ENCODE measurements at regions not wholly inside any gene's neighbourhood (a gene's known extent, or its start where the extent isn't known, plus 50 kb on each side); places are given as distances from the start of the nearest gene placed in this dataset.

- TF ChIP-seq YY1 (IDR thresholded peaks at IDR 0.05; ENCODE audit: insufficient read depth, insufficient read length) (no peak), ZNF274 (IDR thresholded peaks at IDR 0.05; ENCODE audit: low read depth, low read length) (no peak), SUZ12 (IDR thresholded peaks at IDR 0.05; ENCODE audit: extremely low read depth, insufficient read depth, insufficient read length) (no peak)
- no peak overlapping the region for H3K4me3 ChIP-seq (ENCODE audit: insufficient read length, low read depth)
- no peak for DNase-seq (ENCODE audit: low read depth, low spot score)
- H3K27me3 ChIP-seq (ENCODE audit: insufficient read depth, insufficient read length), result no peaks in the 10 kb centered on the region
- no peaks in the 10 kb centered on the region for H3K9me3 ChIP-seq (ENCODE audit: insufficient read depth, low read length)
- H3K4me1 ChIP-seq (ENCODE audit: insufficient read depth, insufficient read length), result no peaks in the 10 kb centered on the region
- no peak overlapping the region for H3K9ac ChIP-seq (ENCODE audit: insufficient read length, low read depth)
- H3K36me3 ChIP-seq (ENCODE audit: insufficient read depth, insufficient read length, low read length), result no peaks in the 10 kb centered on the region
Observed at GRCh38 chr11:79939111-79939510, 498.3 kb upstream of the TENM4 start.

GRCh38 chr11:79937676-79938334 is 497.0 kb upstream of the TENM4 start:
- Histone ChIP-seq H3K9me3 (ENCODE audit: insufficient read depth, low read length) (no peaks in the 10 kb centered on the region), H3K27me3 (ENCODE audit: insufficient read depth, insufficient read length) (no peaks in the 10 kb centered on the region), H3K4me1 (ENCODE audit: insufficient read depth, insufficient read length) (no peaks in the 10 kb centered on the region), H3K9ac (ENCODE audit: insufficient read length, low read depth) (no peak overlapping the region), H3K36me3 (ENCODE audit: insufficient read depth, insufficient read length, low read length) (no peaks in the 10 kb centered on the region), H3K4me3 (ENCODE audit: insufficient read length, low read depth) (no peak overlapping the region)
- no peak for DNase-seq (ENCODE audit: low read depth, low spot score)
- no peak for TF ChIP-seq ZNF274 (IDR thresholded peaks at IDR 0.05; ENCODE audit: low read depth, low read length)
- TF ChIP-seq SUZ12 (IDR thresholded peaks at IDR 0.05; ENCODE audit: extremely low read depth, insufficient read depth, insufficient read length), result no peak
- TF ChIP-seq YY1 (IDR thresholded peaks at IDR 0.05; ENCODE audit: insufficient read depth, insufficient read length), result no peak

- H3K9me3 ChIP-seq (ENCODE audit: insufficient read depth, low read length), result no peaks in the 10 kb centered on the region
- no peaks in the 10 kb centered on the region for H3K4me1 ChIP-seq (ENCODE audit: insufficient read depth, insufficient read length)
- no peak overlapping the region for H3K9ac ChIP-seq (ENCODE audit: insufficient read length, low read depth)
- no peak for DNase-seq (ENCODE audit: low read depth, low spot score)
- H3K36me3 ChIP-seq (ENCODE audit: insufficient read depth, insufficient read length, low read length), result no peaks in the 10 kb centered on the region
- no peaks in the 10 kb centered on the region for H3K27me3 ChIP-seq (ENCODE audit: insufficient read depth, insufficient read length)
- TF ChIP-seq ZNF274 (IDR thresholded peaks at IDR 0.05; ENCODE audit: low read depth, low read length) (no peak), YY1 (IDR thresholded peaks at IDR 0.05; ENCODE audit: insufficient read depth, insufficient read length) (no peak), SUZ12 (IDR thresholded peaks at IDR 0.05; ENCODE audit: extremely low read depth, insufficient read depth, insufficient read length) (no peak)
- no peak overlapping the region for H3K4me3 ChIP-seq (ENCODE audit: insufficient read length, low read depth)
Observed at GRCh38 chr11:79932612-79933011, 491.8 kb upstream of the TENM4 start.

GRCh38 chr11:79931692-79932091 is 490.9 kb upstream of the TENM4 start:
- Histone ChIP-seq H3K4me1 (ENCODE audit: insufficient read depth, insufficient read length) (no peaks in the 10 kb centered on the region), H3K27me3 (ENCODE audit: insufficient read depth, insufficient read length) (no peaks in the 10 kb centered on the region), H3K36me3 (ENCODE audit: insufficient read depth, insufficient read length, low read length) (no peaks in the 10 kb centered on the region), H3K4me3 (ENCODE audit: insufficient read length, low read depth) (no peak overlapping the region), H3K9me3 (ENCODE audit: insufficient read depth, low read length) (no peaks in the 10 kb centered on the region), H3K9ac (ENCODE audit: insufficient read length, low read depth) (no peak overlapping the region)
- TF ChIP-seq SUZ12 (IDR thresholded peaks at IDR 0.05; ENCODE audit: extremely low read depth, insufficient read depth, insufficient read length), result no peak
- TF ChIP-seq ZNF274 (IDR thresholded peaks at IDR 0.05; ENCODE audit: low read depth, low read length), result no peak
- no peak for TF ChIP-seq YY1 (IDR thresholded peaks at IDR 0.05; ENCODE audit: insufficient read depth, insufficient read length)
- DNase-seq (ENCODE audit: low read depth, low spot score), result no peak

- TF ChIP-seq YY1 (IDR thresholded peaks at IDR 0.05; ENCODE audit: insufficient read depth, insufficient read length), result no peak
- no peak for TF ChIP-seq SUZ12 (IDR thresholded peaks at IDR 0.05; ENCODE audit: extremely low read depth, insufficient read depth, insufficient read length)
- no peak for TF ChIP-seq ZNF274 (IDR thresholded peaks at IDR 0.05; ENCODE audit: low read depth, low read length)
- H3K27me3 ChIP-seq (ENCODE audit: insufficient read depth, insufficient read length), result no peaks in the 10 kb centered on the region
- H3K4me3 ChIP-seq (ENCODE audit: insufficient read length, low read depth), result no peak overlapping the region
- H3K9ac ChIP-seq (ENCODE audit: insufficient read length, low read depth), result no peak overlapping the region
- DNase-seq (ENCODE audit: low read depth, low spot score), result no peak
- no peaks in the 10 kb centered on the region for H3K9me3 ChIP-seq (ENCODE audit: insufficient read depth, low read length)
- no peaks in the 10 kb centered on the region for H3K36me3 ChIP-seq (ENCODE audit: insufficient read depth, insufficient read length, low read length)
- no peaks in the 10 kb centered on the region for H3K4me1 ChIP-seq (ENCODE audit: insufficient read depth, insufficient read length)
Observed at GRCh38 chr11:79926707-79927106, 485.9 kb upstream of the TENM4 start.

GRCh38 chr11:79925570-79925969 is 484.7 kb upstream of the TENM4 start:
- no peaks in the 10 kb centered on the region for H3K4me1 ChIP-seq (ENCODE audit: insufficient read depth, insufficient read length)
- TF ChIP-seq YY1 (IDR thresholded peaks at IDR 0.05; ENCODE audit: insufficient read depth, insufficient read length) (no peak), ZNF274 (IDR thresholded peaks at IDR 0.05; ENCODE audit: low read depth, low read length) (no peak), SUZ12 (IDR thresholded peaks at IDR 0.05; ENCODE audit: extremely low read depth, insufficient read depth, insufficient read length) (no peak)
- DNase-seq (ENCODE audit: low read depth, low spot score), result no peak
- H3K27me3 ChIP-seq (ENCODE audit: insufficient read depth, insufficient read length), result no peaks in the 10 kb centered on the region
- H3K9ac ChIP-seq (ENCODE audit: insufficient read length, low read depth), result no peak overlapping the region
- no peak overlapping the region for H3K4me3 ChIP-seq (ENCODE audit: insufficient read length, low read depth)
- H3K36me3 ChIP-seq (ENCODE audit: insufficient read depth, insufficient read length, low read length), result no peaks in the 10 kb centered on the region
- no peaks in the 10 kb centered on the region for H3K9me3 ChIP-seq (ENCODE audit: insufficient read depth, low read length)

GRCh38 chr11:79922641-79923040 is 481.8 kb upstream of the TENM4 start:
- H3K9ac ChIP-seq (ENCODE audit: insufficient read length, low read depth), result no peak overlapping the region
- H3K9me3 ChIP-seq (ENCODE audit: insufficient read depth, low read length), result no peaks in the 10 kb centered on the region
- DNase-seq (ENCODE audit: low read depth, low spot score), result no peak
- no peaks in the 10 kb centered on the region for H3K27me3 ChIP-seq (ENCODE audit: insufficient read depth, insufficient read length)
- H3K4me1 ChIP-seq (ENCODE audit: insufficient read depth, insufficient read length), result no peaks in the 10 kb centered on the region
- H3K4me3 ChIP-seq (ENCODE audit: insufficient read length, low read depth), result no peak overlapping the region
- no peak for TF ChIP-seq YY1 (IDR thresholded peaks at IDR 0.05; ENCODE audit: insufficient read depth, insufficient read length)
- no peaks in the 10 kb centered on the region for H3K36me3 ChIP-seq (ENCODE audit: insufficient read depth, insufficient read length, low read length)
